SK-N-MC (cell line): ENCODE measurements at regions not wholly inside any gene's neighbourhood (a gene's known extent, or its start where the extent isn't known, plus 50 kb on each side); places are given as distances from the start of the nearest gene placed in this dataset.

Experiments used
- EZH2 ChIP-seq: fragments of 200-600 bp; sonication (generic); IDR thresholded peaks from one replicate; pipeline ENCODE4 v1.6.1; 2017; ENCODE audit warnings: antibody characterized with exemption
- POLR2AphosphoS5 ChIP-seq: IDR thresholded peaks from 2 replicates; pipeline ENCODE4 v1.6.1; 2012; ENCODE audit warnings: mild to moderate bottlenecking, low read depth, low read length, borderline replicate concordance

DNA sequence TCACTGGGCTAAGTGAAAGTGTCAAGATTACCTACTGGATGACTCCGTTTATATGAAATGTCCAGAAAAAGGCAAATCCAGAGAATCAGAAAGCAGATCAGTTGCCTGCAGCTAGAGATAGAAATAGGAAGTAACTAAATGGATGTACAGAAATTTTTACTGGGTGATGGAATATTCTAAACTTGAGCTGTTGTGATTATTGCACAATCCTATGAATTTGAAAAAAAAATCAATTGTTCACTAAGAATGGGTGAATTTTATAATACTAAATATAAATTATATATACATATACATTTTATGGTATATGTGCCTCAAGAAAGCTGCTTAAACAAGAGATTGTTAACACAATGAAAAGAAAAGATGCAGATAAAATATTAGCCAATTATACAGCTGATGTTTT is 181.1 kb upstream of the C16orf82 start:
- TF ChIP-seq POLR2AphosphoS5 (no peak), EZH2 (no peak)
